Psoas muscle (tissue), 7 donors: ENCODE measurements at regions not wholly inside any gene's neighbourhood (a gene's known extent, or its start where the extent isn't known, plus 50 kb on each side); places are given as distances from the start of the nearest gene placed in this dataset.

ENCODE experiments used
- ATAC-seq, 4 donors: fragments of 200-7000 bp; cut with Tn5 transposase; one replicate each; pipeline ENCODE4 v1.9.1; 2020; ENCODE audit warnings: moderate library complexity in 3 of 4, mild to moderate bottlenecking in 2 of 4
- DNase-seq, 2 donors: peaks; one replicate each; pipeline ENCODE4 v3.0.0-alpha.2; 2020
- H3K27ac ChIP-seq: fragments of 200-600 bp; one replicate; pipeline ENCODE4 v1.8.0; 2022
- H3K27me3 ChIP-seq, 3 donors: fragments of 200-600 bp in 1 of 3; one replicate each; pipeline versions ENCODE4 v1.6.1 to v1.8.0; 2013 to 2022; ENCODE audit warnings: low read length in 2 of 3, mild to moderate bottlenecking in 2 of 3, moderate library complexity in 1 of 3; ENCODE audit not compliant: insufficient read depth in 3 of 3
- H3K36me3 ChIP-seq, 2 donors: fragments of 200-600 bp in 1 of 2; one replicate each; pipeline versions ENCODE4 v1.6.1 to v1.8.0; 2013 to 2022; ENCODE audit warnings: low read depth in 1 of 2, mild to moderate bottlenecking in 1 of 2, moderate library complexity in 1 of 2; ENCODE audit not compliant: insufficient read depth in 1 of 2
- H3K4me1 ChIP-seq: fragments of 200-600 bp; one replicate; pipeline ENCODE4 v1.8.0; 2022
- H3K4me3 ChIP-seq: fragments of 200-600 bp; one replicate; pipeline ENCODE4 v1.8.0; 2022; ENCODE audit warnings: mild to moderate bottlenecking
- H3K9me3 ChIP-seq: fragments of 200-600 bp; one replicate; pipeline ENCODE4 v1.8.0; 2022
- WGBS, 3 donors: extraction: QIAGEN DNeasy Blood & Tissue Kit; methylation state at CpG; one replicate each; pipeline versions ENCODE4 v1.1.6 to v1.1.7; 2013; 5-methylcytosine and 5-hydroxymethylcytosine counted together
- intact Hi-C, 2 donors: fragments of 100-400 bp; cut with DNase I; formaldehyde crosslinking; loops; one replicate each; pipeline versions ENCODE4 v1.11.0 to v1.14.2; 2022
- TF ChIP-seq, protein P1 (sequence below): fragments of 200-600 bp; IDR thresholded peaks from one replicate; pipeline ENCODE4 v1.8.0; 2022; ENCODE audit warnings: antibody characterized with exemption
- donor health status: healthy with polysubstance abuse.
- donor health status: DM: no; HTN: no; CAD: no; lungs with moderate emphysema.
- donor health status: Bipolar disorder and iron deficiency.
- donor health status: healthy.
- donor health status: DM: yes; HTN: yes; CAD: no.
- donor health status: DM: no; HTN: no; CAD: no.
- donor health status: DM: yes; HTN: yes; CAD: no.

DNA sequence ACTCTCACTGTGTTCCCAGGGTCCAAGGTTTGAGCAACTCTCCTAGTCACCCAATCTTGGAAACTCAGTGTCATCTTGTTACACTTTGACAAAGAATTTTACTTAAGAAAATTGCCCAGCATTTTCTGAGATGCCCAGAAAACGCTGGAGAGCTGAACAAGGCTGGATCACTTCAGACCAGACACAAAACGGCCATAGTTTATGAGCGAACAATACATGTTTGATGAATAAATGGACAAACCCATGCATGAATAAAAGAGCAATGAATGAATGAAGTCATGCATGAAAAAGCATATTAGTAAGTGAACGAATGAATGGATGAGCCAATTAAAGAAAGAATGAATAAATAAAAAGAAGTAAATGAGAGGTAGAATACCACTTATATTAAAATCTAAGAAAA, 103.8 kb downstream of the MATN1 start:
- H3K4me1 ChIP-seq: no peaks in the 10 kb centered on the region
- H3K9me3 ChIP-seq: peaks cover 9% of the 10 kb centered on the region
- ATAC-seq (no peak), DNase-seq (no peak)
- TF ChIP-seq, protein P1, sequence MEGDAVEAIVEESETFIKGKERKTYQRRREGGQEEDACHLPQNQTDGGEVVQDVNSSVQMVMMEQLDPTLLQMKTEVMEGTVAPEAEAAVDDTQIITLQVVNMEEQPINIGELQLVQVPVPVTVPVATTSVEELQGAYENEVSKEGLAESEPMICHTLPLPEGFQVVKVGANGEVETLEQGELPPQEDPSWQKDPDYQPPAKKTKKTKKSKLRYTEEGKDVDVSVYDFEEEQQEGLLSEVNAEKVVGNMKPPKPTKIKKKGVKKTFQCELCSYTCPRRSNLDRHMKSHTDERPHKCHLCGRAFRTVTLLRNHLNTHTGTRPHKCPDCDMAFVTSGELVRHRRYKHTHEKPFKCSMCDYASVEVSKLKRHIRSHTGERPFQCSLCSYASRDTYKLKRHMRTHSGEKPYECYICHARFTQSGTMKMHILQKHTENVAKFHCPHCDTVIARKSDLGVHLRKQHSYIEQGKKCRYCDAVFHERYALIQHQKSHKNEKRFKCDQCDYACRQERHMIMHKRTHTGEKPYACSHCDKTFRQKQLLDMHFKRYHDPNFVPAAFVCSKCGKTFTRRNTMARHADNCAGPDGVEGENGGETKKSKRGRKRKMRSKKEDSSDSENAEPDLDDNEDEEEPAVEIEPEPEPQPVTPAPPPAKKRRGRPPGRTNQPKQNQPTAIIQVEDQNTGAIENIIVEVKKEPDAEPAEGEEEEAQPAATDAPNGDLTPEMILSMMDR: no peak
- intact Hi-C loops: no loop called here
- H3K27ac ChIP-seq: no peak overlapping the region
- no peaks in the 10 kb centered on the region for H3K27me3 ChIP-seq
- no peak overlapping the region for H3K4me3 ChIP-seq
- no peaks in the 10 kb centered on the region for H3K36me3 ChIP-seq
- WGBS, 3 donors: 75 to 76% (median 75%) methylated on average over 4 of the region's 4 CpGs

DNA sequence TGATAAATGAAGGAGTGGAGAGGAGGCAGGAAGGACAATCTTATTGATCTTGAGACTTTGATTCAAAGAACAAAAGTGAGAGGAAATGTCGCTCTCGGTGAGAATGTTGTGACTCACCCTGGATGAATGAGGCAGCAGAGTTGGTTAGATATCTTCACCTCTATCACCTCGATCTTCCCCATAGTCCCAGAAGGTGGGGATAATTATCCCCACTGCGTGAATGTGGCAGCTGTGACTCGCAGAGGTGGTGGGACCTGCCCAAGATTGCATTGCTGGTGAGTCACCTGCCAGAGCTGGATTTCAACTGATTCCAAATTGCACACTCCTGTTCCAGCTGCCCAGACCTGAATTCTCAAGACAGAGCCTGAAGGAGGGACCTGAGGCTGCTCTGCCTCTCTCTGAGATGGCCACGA, 105.0 kb downstream of the MATN1 start:
- DNase-seq (no peak), ATAC-seq (no peak)
- WGBS, 3 donors: 63 to 65% (median 64%) methylated on average over 6 of the region's 6 CpGs
- Histone ChIP-seq H3K4me3 (no peak overlapping the region), H3K36me3 (no peaks in the 10 kb centered on the region), H3K4me1 (no peaks in the 10 kb centered on the region), H3K9me3 (peaks cover 3% of the 10 kb centered on the region), H3K27ac (no peak overlapping the region), H3K27me3 (no peaks in the 10 kb centered on the region)
- intact Hi-C loops: no loop called here
- TF ChIP-seq, protein P1: no peak

DNA sequence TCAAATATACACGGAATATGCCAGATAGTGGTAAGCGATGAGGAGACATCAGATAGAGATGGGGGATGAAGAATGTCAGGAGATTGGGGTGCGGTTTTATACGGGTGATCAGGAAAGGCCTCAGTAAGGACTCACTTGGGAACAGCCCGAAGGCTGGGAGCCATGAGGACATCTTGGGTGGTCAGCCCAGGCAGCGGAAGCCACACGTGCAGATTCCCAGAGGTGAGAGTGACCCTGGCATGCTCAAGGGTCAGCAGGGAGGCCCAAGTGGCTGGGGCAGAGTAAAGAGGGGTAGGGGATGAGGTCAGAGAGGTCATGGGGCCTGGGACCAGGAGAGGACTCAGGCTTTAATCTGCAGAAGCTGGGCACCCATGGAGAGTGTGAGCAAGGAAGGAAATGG, 106.6 kb downstream of the MATN1 start:
- TF ChIP-seq, protein P1: no peak
- no peak for DNase-seq
- H3K4me1 ChIP-seq: no peaks in the 10 kb centered on the region
- no peaks in the 10 kb centered on the region for H3K27me3 ChIP-seq
- no peak overlapping the region for H3K4me3 ChIP-seq
- no peak for ATAC-seq
- no peaks in the 10 kb centered on the region for H3K9me3 ChIP-seq
- H3K27ac ChIP-seq: no peak overlapping the region
- no peaks in the 10 kb centered on the region for H3K36me3 ChIP-seq
- intact Hi-C loops: no loop called here
- 80 to 85% (median 84%) methylated on average over 7 of the region's 7 CpGs for WGBS, 3 donors

DNA sequence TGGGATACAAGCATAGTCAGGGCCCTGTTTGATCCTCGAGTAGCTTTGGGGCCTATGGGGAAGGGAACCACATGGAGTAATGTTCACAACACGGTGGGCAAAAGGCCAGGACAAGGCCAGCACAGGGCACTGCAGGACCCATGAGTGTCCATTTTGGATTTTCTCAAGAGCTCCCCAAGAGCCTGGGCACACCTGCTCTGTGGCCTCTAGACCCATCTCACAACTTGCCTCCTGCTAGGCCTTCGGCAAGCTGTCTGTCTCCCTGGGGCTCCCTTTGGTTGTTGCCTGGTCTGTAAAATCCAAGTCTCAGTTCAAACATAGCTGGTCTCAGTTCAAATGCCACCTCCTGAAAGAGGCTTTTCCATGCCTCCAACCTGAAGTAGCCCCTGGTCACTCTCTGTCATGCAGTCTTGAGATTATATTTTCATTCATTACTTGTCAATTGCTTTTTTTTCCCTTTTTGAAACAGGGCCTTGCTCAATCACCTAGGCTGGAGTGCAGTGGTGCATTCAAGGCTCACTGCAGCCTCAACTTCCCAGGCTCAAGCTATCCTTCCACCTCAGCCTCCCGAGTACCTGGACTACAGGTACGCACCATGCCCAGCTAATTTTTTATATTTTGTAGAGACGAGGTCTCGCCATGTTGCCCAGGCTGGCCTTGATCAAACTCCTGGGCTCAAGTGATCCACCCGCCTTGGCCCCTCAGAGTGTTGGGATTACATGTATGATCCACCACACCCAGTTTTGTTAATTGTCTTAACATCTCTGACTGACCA, 107.4 kb downstream of the MATN1 start:
- DNase-seq: no peak
- 91 to 94% (median 94%) methylated on average over 8 of the region's 8 CpGs for WGBS, 3 donors
- H3K4me3 ChIP-seq: no peak overlapping the region
- no peaks in the 10 kb centered on the region for H3K4me1 ChIP-seq
- no peak for ATAC-seq
- intact Hi-C loops: no loop called here
- H3K9me3 ChIP-seq: no peaks in the 10 kb centered on the region
- TF ChIP-seq, protein P1: no peak
- H3K36me3 ChIP-seq: no peaks in the 10 kb centered on the region
- no peaks in the 10 kb centered on the region for H3K27me3 ChIP-seq
- no peak overlapping the region for H3K27ac ChIP-seq
